ENCODE measurements at regions not wholly inside any gene's neighbourhood (a gene's known extent, or its start where the extent isn't known, plus 50 kb on each side); places are given as distances from the start of the nearest gene placed in this dataset.
"Not testable (repeated sequence)": the region's sequence is repeated elsewhere in the genome, so short reads cannot be mapped to it uniquely, and the experiment has no call there.

- not testable (repeated sequence) for TF ChIP-seq EZH2 (IDR thresholded peaks at IDR 0.05); POLR2AphosphoS5 (IDR thresholded peaks at IDR 0.05; ENCODE audit: borderline replicate concordance, low read depth, low read length); FOXP2 (optimal IDR thresholded peaks at IDR 0.05; ENCODE audit: control extremely low read depth, extremely low read length, insufficient read depth)
Measured at GRCh38 chr1:223998676-223999455, 115.0 kb upstream of the FBXO28 start.
